Ovary (tissue), 7 donors: ENCODE measurements at regions not wholly inside any gene's neighbourhood (a gene's known extent, or its start where the extent isn't known, plus 50 kb on each side); places are given as distances from the start of the nearest gene placed in this dataset.

Experiments used
- DNase-seq, 5 donors: peaks; one replicate each; pipeline ENCODE4 v3.0.0-alpha.2; 2019 to 2020
- H3K27ac ChIP-seq, 2 donors: fragments of 200-600 bp; one replicate each; pipeline versions ENCODE4 v1.5.1 to v1.8.0; 2019 to 2022
- H3K27me3 ChIP-seq: fragments of 200-600 bp; one replicate; pipeline ENCODE4 v1.8.0; 2022
- H3K36me3 ChIP-seq: fragments of 200-600 bp; sonication (generic); one replicate; pipeline ENCODE4 v1.5.1; 2019
- H3K4me1 ChIP-seq: one replicate; pipeline ENCODE4 v1.8.1; 2013; ENCODE audit warnings: mild to moderate bottlenecking, moderate library complexity; ENCODE audit not compliant: insufficient read depth
- H3K4me3 ChIP-seq: fragments of 200-600 bp; sonication (generic); one replicate; pipeline ENCODE4 v1.5.1; 2017
- H3K9me3 ChIP-seq, 2 donors: fragments of 200-600 bp in 1 of 2; sonication (generic) in 1 of 2; one replicate each; pipeline versions ENCODE4 v1.5.1 to v1.8.1; 2013 to 2019; ENCODE audit warnings: mild to moderate bottlenecking in 1 of 2, moderate library complexity in 1 of 2
- EP300 ChIP-seq: sonication (generic); formaldehyde crosslinking; IDR thresholded peaks from one replicate; pipeline ENCODE4 v1.6.1; 2017; ENCODE audit warnings: antibody characterized with exemption
- POLR2A ChIP-seq: fragments of 450-650 bp; IDR thresholded peaks from one replicate; pipeline ENCODE4 v1.6.1; 2017; ENCODE audit warnings: antibody characterized with exemption, mild to moderate bottlenecking, moderate library complexity
- WGBS, 3 donors: extraction: QIAGEN DNeasy Blood & Tissue Kit in 1 of 3; methylation state at CpG; one replicate each; pipeline versions ENCODE4 v1.1.5 to v1.1.7; 2013 to 2017; 5-methylcytosine and 5-hydroxymethylcytosine counted together
- intact Hi-C, 4 donors: fragments of 100-400 bp; cut with DNase I; formaldehyde crosslinking; loops; one replicate each; pipeline versions ENCODE4 v1.11.0 to v1.15.1; 2022 to 2023
- TF ChIP-seq, protein P1 (sequence below), 3 donors: fragments of 450-650 bp in 2 of 3; fragments of 200-600 bp in 1 of 3; IDR thresholded peaks; one replicate each; pipeline versions ENCODE4 v1.5.1 to v1.8.0; 2016 to 2022; ENCODE audit warnings: antibody characterized with exemption in 3 of 3, mild to moderate bottlenecking in 1 of 3
- donor health status: DM: no; HTN: no; CAD: no; lungs with moderate emphysema.
- donor health status: DM: no; HTN: no; CAD: no.
- donor health status: Bipolar disorder and iron deficiency.
- donor health status: DM: no; HTN: no; CAD: no.
- donor health status: DM: yes; HTN: yes; CAD: no.

- Histone ChIP-seq H3K27me3 (no peaks in the 10 kb centered on the region), H3K27ac (no peak overlapping the region), H3K4me1 (no peaks in the 10 kb centered on the region), H3K9me3 (no peaks in the 10 kb centered on the region), H3K36me3 (no peaks in the 10 kb centered on the region), H3K4me3 (no peak overlapping the region)
- 83 to 91% (median 88%) methylated on average over 1 of the region's 1 CpG for WGBS, 3 donors
- TF ChIP-seq, protein P1, sequence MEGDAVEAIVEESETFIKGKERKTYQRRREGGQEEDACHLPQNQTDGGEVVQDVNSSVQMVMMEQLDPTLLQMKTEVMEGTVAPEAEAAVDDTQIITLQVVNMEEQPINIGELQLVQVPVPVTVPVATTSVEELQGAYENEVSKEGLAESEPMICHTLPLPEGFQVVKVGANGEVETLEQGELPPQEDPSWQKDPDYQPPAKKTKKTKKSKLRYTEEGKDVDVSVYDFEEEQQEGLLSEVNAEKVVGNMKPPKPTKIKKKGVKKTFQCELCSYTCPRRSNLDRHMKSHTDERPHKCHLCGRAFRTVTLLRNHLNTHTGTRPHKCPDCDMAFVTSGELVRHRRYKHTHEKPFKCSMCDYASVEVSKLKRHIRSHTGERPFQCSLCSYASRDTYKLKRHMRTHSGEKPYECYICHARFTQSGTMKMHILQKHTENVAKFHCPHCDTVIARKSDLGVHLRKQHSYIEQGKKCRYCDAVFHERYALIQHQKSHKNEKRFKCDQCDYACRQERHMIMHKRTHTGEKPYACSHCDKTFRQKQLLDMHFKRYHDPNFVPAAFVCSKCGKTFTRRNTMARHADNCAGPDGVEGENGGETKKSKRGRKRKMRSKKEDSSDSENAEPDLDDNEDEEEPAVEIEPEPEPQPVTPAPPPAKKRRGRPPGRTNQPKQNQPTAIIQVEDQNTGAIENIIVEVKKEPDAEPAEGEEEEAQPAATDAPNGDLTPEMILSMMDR (IDR thresholded peaks at IDR 0.05) = no peak
- TF ChIP-seq POLR2A (no peak), EP300 (no peak)
- intact Hi-C loops = no loop called here
- no peak for DNase-seq
Observed at GRCh38 chr12:127463237-127463636, 803.7 kb upstream of the TMEM132C start.

GRCh38 chr12:127469331-127469730, 797.6 kb upstream of the TMEM132C start:
- Histone ChIP-seq H3K27ac (no peak overlapping the region), H3K27me3 (no peaks in the 10 kb centered on the region), H3K4me1 (no peaks in the 10 kb centered on the region), H3K36me3 (no peaks in the 10 kb centered on the region), H3K9me3 (no peaks in the 10 kb centered on the region), H3K4me3 (no peak overlapping the region)
- intact Hi-C loops = no loop called here
- 73 to 90% (median 82%) methylated on average over 1 of the region's 1 CpG for WGBS, 3 donors
- no peak for DNase-seq
- TF ChIP-seq EP300 = no peak
- TF ChIP-seq, protein P1 (IDR thresholded peaks at IDR 0.05) = no peak
- no peak for TF ChIP-seq POLR2A

DNA sequence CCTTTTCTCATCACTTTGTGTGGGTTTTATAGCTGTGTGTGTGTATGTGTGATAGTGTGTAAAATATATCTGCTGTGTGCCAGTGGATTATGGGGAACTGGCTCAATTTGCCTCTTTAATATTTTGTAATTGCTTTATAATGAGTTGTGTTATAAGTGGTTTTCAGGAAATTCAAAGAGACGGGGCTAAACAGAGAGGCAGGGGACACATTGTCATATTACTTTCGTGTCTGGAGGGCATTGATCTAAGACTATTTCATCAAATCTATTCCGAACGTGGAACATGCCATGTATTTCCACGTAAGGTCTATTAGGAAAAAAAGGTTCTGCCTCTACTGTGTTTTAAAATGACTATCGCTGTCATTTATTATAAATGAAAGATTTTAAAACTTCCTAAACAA, 793.2 kb upstream of the TMEM132C start:
- no peaks in the 10 kb centered on the region for H3K36me3 ChIP-seq
- no peak overlapping the region for H3K27ac ChIP-seq
- no peaks in the 10 kb centered on the region for H3K9me3 ChIP-seq
- intact Hi-C loops = no loop called here
- no peaks in the 10 kb centered on the region for H3K27me3 ChIP-seq
- H3K4me3 ChIP-seq = no peak overlapping the region
- no peak for DNase-seq
- TF ChIP-seq, protein P1 (IDR thresholded peaks at IDR 0.05) = no peak
- TF ChIP-seq POLR2A (no peak), EP300 (no peak)
- 71 to 77% (median 75%) methylated on average over 6 of the region's 6 CpGs for WGBS, 3 donors
- no peaks in the 10 kb centered on the region for H3K4me1 ChIP-seq

DNA sequence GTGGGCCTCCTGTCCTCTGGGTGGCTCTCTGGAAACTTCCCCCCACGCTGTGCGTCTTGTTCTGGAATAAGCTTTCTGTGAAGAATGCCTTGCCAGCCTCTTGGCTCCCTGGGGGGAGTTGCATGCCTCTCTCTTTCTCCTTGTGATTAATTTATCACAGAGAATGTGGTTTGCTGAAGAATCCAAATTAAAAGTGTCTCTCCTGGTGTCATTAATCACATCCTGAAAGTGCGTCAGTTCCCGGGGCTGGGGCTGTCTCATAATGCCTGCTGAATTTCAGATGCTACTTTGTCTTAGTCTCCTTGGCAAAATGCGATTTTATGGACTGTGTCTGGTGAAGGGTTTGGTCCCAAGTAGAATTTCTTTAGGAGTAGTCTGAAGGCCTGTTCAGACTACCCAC, 787.7 kb upstream of the TMEM132C start:
- intact Hi-C loops = no loop called here
- H3K4me3 ChIP-seq = no peak overlapping the region

More for the DNA sequence above, 787.7 kb upstream of the TMEM132C start:
- H3K27me3 ChIP-seq = no peaks in the 10 kb centered on the region
- no peaks in the 10 kb centered on the region for H3K9me3 ChIP-seq
- H3K36me3 ChIP-seq = no peaks in the 10 kb centered on the region
- 28 to 43% (median 33%) methylated on average over 5 of the region's 5 CpGs for WGBS, 3 donors
- H3K27ac ChIP-seq = no peak overlapping the region
- no peak for DNase-seq
- TF ChIP-seq POLR2A (no peak), EP300 (no peak)
- TF ChIP-seq, protein P1 (IDR thresholded peaks at IDR 0.05) = no peak
- H3K4me1 ChIP-seq = no peaks in the 10 kb centered on the region
